ENCODE measurements at regions not wholly inside any gene's neighbourhood (a gene's known extent, or its start where the extent isn't known, plus 50 kb on each side); places are given as distances from the start of the nearest gene placed in this dataset.
A peak's percentile ranks its signal among the peaks of the same experiment; 100 is the strongest.
"Not testable (repeated sequence)": the region's sequence is repeated elsewhere in the genome, so short reads cannot be mapped to it uniquely, and the experiment has no call there.

DNA sequence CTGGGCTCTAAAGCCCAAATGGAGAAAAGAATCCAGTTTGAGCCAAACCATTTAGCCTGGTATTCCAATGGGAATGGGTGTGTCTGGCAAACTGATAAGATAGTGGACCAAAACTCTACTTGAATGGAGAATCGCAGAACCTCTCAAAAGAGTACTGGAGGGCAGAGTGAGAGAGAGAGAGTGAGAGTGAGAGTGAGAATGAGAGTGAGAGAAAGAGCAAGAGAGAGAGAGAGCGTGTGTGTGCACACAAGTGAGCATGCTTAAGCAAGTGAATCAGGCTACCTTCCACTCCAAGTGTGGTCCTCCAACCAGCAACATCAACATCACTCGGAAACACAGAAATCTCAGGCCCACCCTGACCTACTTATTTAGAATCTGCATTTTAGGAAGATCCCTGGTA, 58.8 kb downstream of the UQCRFS1 start:
- no peak for DNase-seq

DNA sequence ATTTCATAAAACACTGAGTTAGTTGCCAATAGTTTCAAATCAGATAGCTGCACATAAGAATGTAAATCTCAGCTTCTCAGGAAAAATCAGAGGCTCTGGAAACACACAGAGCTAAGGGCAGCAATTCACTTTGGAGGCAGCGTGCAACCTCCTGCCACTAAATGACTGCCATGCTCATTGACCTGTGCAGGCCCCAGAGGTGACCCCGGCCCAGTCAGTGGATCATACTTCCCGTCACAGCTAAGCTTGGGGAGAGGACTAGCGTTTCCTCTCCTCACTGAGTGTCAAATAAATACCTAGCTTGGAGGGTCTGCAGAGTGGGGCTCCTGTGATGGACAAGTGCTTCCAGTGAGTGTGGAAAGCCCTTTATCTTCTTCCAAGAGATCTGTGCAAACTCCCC, 67.2 kb downstream of the UQCRFS1 start:
- no peak for DNase-seq

DNA sequence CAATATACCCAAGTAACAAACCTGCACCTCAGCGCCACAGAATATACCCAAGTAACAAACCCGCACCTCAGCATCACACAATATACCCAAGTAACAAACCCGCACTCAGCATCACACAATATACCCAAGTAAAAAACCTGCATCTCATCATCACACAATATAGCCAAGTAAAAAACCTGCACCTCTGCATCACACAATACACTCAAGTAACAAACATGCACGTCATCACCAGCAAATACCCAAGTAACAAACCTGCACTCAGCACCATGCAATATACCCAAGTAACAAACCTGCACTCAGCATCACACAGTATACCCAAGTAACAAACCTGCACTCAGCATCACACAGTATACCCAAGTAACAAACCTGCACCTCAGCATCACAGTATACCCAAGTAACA, 69.8 kb downstream of the UQCRFS1 start:
- DNase-seq: no peak

DNA sequence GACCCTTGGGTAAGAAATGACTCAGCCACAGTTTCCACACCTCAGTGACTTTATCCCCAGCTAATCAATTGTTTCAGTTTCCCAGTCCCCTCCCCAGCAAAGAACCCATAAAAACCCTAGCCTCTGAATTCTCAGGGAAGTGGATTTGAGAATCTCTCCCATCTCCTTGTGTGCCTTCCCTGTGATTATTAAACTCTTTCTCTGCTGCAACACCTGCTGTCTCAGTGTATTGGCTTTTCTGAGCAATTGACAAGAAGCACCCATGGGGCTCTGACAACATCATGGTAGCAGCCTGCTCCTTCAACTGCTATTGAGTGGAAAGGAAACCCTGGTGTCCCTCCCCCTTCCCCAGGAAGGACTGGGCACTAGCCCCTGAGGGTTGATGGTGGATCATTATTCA, 73.7 kb downstream of the UQCRFS1 start:
- DNase-seq: no peak

DNA sequence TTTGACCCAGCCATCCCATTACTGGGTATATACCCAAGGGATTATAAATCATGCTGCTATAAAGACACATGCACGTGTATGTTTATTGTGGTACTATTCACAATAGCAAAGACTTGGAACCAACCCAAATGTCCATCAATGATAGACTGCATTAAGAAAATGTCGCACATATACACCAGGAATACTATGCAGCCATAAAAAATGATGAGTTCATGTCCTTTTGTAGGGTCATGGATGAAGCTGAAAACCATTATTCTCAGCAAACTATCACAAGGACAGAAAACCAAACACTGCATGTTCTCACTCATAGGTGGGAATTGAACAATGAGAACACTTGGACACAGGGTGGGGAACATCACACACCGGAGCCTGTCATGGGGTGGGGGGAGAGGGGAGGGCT, 74.7 kb downstream of the UQCRFS1 start:
- DNase-seq: not testable (repeated sequence)

DNA sequence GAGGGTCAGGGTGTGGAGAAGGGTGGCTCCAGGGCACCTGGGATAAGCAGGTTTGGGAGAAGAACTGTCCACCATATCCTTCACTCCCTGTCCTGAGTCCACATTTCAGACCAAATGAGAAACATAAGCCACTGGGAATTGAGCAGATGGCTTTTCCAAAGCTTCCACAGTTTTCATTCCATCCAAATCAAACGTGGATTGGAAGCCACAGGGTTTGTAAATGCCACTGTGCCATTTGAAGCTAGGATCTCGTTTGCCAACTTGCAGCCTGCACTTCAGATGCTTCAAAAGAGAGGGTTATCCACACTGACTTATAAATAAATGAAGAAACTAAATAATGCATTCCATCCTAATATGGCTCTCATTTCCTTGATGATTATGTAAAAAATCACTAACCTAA, 81.5 kb downstream of the UQCRFS1 start:
- DNase-seq: no peak

DNA sequence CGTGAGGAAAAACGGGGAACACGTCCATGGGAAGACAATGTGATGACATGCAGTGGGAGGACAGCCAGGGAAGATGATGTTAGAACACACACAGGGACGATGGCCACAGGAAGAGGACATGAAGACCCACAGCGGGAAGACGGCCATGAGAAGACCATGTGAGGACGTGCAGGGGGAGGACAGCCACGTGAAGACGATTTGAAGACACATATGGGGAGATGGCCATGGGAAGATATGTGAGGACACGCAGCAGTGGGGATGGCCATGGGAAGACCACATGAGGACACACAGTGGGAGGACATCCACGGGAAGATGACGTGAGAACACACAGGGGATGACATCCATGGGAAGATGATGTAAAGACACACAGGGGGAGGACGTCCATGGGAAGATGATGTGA, 83.8 kb downstream of the UQCRFS1 start:
- no peak for DNase-seq

DNA sequence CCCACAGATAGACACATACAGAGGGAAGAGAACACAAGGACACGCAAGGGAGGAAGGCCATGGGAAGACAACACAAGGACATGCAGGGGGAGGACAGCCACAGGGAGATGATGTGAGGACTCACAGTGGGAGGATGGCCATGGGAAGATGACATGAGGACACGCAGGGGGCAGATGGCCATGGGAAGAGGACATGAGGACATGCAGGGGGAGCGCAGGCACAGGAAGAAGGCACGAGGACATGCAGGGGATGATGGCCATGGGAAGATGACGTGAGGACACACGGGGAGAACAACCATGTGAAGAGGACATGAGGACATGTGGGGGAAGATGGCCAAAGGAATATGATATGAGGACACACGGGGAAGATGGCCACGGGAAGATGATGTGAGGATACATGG, 84.7 kb downstream of the UQCRFS1 start:
- DNase-seq: no peak

DNA sequence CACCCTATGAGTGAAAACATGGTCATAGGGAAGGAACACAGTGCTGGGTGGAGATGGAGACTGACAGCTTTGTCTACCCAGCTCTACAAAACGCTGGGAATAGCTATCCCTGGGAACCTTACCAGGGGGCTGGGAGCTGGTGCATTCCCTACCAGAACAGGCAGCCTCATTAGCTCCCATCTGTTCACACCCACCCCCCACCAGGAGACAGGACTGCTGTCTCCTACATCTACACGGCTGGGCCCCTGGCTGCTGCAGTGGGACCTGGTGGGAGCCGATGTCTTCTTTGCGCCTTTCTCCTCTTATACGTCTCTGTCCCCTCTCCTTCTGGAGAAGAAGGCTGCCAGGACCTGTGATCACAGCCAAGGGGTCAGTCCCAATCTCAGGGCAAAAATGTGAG, 90.8 kb downstream of the UQCRFS1 start:
- no peak for DNase-seq

DNA sequence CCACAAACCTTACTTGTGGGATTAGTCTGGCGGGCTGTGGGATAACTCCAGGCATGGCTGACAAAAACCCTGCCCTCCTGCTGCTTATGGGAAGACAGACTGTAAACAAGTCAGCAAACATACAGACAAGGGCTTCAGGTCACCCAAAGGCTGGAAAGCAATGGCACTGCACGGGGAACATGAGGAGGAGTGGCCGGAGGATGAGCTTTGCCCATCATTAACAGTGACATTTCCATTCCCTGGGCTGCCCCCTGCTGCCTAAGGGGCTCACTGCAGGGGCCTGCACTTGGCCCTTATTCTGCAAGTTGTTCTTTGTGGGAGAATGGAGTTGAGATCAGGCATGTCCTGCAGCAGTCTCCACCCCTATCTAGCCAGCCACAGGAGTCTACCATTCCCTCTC, 91.3 kb downstream of the UQCRFS1 start:
- DNase-seq: no peak

DNA sequence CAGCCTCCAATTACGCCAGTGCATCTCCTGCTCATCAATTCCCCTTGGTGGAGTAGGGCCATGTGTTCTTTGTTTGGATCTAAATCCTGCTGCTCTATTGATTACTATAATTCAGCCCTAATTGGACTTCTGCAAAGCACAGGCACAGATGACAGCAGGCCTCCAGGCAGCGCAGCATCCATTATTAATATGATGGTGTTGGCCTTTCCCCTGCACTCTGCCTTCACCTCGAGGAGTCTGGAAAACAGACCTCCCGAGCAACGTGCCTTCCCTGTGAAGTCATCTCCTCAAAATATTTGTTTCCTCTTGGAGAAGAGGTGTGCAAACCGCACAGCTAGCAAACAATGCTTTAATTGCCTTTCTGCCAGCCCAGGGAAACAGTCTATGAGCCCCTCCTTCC, 92.5 kb downstream of the UQCRFS1 start:
- no peak for DNase-seq

DNA sequence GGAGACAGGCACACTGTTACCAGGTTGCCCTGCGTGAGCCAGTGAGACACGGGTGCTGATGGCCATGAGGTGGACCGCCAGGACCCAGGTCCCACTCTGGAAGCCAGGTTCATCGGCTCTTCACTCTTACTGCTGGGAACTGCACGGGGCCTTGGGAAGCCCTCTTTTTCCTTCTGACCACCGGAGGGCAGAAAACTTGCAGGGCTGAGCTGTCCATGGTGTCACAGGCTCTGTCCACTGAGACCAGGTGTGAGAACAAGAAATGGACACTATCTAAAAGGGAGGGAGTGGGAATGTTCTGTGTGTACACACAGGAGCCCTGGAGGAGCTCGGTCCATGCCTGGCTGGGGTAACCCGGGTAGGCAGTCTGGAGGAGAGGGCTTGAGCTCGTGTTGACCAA, 93.4 kb downstream of the UQCRFS1 start:
- no peak for DNase-seq

DNA sequence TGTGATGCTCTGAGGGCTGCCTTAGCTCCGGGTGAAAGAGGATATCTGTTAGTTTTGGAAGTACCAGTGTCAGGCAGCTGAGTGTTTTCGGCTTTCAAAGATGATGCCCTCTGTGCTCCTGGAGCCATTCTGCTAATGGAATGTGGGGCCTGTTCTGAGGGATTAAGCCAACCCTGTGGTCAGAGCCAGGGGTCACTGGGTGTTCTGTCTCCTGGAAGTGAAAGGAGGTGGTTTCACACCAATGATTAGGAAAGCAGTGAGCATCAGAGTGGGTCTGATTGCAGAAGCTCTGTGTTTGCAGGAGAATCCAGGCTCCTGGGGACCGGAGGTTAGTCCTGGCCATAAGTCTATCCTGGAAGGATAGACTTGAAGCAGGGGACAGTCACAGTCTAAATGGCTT, 94.6 kb downstream of the UQCRFS1 start:
- DNase-seq: no peak

DNA sequence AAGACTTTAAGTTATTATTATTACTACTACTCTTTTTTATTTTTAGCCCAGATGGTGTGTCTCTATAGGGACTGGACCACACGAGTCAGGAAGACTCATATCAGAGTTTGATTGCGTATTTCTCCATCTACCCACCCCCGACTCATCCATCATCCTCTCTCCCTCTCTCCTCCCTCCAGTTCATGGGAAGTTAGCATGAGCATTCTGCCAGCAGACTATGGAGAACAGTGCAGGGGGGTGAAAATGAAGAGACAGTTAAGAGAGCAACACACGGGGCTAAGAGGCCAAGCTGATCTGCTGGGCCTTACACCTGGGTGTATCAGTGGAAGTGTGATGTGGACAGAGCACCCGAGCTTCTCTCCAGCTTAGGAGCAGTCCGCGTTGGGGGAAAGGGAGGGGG, 95.0 kb downstream of the UQCRFS1 start:
- no peak for DNase-seq

DNA sequence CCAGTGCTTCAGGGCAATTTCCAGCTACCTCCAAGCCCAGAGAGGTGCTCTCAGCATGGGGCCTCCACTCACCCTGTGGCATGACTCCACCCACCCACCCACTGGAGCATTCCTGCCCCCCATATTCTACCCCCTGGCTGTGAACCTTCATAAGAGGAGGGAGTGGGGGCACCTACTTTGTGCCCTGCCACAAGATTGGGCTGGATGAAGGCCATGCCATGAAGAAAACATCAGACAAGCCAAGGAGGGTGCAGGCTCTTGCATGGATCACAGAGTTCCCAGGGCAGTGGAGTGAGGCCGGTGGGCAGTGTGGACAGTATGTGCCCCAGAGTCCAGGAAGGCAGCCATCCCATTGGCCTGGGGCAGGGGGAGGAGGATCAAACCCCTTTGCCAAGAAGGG, 97.8 kb downstream of the UQCRFS1 start:
- DNase-seq: no peak

DNA sequence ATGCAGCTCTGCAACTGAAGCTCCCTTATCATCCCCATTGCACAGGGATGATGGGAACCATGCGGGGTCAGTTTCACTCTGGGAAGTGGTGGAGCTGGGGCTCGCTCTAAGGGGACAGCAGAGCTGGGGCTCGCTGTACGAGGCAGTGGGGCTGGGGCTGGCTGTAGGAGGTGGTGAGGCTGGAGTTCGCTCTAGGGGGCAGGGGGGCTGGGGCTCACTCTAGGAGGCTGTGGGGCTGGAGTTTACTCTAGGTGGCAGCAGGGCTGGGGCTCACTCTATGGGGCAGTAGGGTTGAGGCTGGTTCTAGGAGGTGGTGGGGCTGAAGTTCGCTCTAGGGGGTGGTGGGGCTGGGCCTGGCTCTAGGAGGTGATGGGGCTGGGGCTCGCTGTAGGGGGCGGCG, 99.1 kb downstream of the UQCRFS1 start:
- DNase-seq: no peak

DNA sequence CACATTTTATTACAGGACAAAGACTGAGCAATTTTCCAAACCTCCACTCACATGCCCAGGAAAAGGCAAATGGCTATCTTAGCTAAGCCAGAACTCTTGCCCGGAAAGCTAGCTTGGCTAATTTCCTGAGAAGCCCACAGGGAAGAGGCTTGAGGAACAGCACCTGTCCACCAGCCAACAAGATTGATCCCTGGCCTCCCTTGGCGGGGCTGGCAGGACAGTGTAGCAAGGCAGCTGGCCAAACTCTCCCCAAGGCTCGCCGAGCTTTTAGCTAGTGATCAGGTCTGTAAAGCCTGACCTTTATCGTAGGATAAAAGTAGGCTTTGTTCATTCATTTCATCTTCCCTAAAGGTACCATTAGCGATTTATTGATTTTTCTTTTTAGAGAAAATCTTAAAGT, 101.4 kb downstream of the UQCRFS1 start:
- DNase-seq: no peak

DNA sequence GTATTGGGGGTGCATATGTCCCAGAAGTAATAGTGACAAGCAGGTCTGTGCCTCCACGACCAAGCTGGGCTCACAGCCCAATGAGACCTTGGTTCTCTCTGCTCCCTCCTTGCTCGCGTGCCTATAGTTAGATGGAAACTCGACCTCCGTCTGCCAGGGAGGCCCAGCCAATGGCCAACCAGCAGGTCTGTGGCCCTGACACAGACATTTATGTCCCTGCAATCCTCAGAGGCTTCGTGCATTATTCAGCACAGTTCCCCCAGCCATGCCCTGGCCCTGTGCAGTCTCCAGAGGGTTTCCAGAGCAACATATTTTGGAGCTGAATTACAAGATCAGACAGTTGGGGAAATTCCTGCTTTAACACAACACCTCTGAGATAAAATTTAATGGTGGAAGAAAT, 105.1 kb downstream of the UQCRFS1 start:
- no peak for DNase-seq

DNA sequence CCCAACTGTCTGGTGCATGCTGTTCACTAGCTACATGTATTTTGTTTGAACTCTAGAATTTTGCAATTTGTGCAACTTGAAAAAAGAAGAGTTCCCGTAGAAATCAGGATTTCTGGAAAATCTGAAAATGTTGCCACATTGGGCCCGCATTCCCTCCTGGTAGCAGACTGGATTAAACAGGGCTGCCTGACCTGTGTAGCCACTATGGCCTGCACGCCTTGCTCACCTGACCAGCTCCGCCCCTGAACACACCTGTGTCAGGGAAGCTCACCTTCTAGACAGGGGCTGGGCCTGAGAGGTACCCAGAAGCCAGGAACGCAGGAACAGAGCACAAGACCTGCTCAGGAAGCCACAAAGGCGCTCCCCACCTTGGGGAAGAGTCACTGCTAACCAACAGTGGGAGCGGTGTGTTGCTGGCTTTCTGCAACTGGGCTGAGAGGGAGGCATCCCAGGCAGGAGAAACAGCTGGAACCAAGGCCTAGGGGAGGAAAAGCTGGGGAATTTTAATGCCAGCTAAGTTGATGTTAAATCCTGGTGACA, 106.5 kb downstream of the UQCRFS1 start:
- no peak for DNase-seq

DNA sequence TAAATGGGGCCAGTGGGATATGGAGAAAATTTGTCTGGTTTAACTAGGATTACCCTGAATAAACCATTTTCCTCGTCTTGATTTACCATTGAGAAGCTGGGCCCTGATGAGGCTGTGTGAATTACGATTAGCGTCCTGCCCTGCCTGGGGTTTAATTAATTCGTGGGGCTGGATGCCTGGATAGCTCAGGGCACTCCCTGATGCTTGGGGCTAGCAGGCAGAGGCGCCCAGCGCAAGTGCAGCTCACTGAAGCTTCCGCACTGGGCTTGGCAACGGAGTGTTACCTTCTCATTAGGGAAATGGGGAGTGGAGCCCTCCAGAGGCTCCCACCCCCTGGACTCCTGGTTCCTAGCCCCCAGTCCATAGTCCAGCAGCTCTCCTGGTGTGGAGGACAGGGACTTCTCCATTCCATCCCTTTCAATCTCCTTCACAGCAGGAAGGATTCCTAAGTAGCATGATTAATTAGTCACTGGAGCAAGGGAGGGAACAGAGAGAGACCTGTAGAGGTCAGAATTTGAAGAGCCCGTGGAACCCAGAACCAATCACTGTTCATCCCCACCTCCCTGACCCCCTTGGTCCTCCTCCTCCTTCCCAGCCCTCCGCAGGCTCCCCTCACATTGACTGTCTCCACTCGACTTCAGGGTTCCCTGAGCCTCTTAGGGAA, 107.2 kb downstream of the UQCRFS1 start:
- no peak for DNase-seq

DNA sequence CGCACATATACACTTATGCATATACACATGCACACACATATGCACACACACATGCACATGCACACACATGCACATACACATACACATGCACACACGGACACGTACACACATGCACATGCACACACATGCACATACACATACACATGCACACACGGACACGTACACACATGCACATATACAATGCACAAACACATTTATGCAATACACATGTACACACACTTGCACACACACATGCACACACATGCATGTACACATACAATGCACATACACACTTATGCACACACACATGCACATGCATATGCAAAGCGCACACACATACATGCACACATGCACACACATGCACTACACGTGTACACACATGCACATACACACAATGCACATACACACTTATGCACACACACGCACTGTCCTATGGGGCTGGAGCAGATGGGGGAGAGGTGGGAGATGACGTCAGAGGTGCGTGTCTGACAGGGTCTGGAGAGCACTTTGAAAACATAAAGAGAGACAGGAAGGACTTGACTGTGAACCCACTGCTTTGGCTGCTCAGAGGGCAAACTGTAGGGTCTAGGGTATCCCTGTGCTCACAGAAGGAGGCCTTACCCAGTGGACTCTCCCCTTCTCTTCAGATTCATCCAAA, 108.2 kb downstream of the UQCRFS1 start:
- DNase-seq: no peak

DNA sequence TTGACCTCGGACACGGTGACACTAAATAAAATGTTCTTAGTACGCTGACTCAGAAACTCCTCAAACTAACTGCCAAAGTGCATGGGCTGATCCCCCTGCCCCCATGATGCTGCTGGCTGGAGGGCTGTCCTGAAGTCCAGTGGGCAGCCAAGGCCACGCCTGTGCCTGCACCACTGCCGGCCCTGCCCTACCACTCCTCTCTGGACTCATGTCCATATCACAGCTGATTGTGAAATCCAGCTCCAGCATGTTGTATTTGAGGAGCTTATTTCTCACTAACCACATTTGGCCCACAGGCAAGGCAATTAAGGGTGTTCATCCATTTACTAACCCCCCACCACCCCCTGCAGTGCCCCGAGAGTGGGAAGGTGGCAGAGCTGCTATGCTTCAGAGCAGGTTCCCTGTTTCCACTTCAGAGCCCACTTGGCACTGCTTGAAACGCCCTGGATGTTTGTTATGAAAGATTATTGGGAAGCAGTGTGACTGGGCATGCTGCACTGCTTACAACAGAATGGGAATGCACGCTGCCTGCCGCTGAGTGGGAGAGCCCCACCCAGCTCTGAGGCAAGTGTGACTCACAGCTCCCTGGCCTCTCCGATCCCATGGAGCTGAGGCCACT, 114.0 kb downstream of the UQCRFS1 start:
- DNase-seq: peak; percentile 59

DNA sequence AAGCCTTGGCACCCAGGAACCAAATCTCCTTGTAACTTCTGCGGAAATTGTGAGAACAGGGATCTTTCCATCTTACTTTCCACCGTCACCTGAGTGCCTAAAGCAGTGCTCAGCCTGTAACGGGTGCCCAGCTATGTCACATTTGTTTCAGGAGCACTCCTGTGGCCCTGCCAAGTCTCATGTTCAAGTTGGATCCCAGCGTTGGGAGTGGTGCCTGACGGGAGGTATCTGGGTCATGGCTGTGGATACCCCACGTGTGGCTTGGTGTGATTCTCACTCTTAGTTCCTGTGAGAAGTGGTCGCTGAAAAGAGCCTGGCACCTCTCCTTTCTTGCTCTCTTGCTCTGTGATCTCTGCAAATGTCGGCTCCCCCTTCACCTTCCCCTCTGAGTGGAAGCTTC, 114.9 kb downstream of the UQCRFS1 start:
- no peak for DNase-seq

DNA sequence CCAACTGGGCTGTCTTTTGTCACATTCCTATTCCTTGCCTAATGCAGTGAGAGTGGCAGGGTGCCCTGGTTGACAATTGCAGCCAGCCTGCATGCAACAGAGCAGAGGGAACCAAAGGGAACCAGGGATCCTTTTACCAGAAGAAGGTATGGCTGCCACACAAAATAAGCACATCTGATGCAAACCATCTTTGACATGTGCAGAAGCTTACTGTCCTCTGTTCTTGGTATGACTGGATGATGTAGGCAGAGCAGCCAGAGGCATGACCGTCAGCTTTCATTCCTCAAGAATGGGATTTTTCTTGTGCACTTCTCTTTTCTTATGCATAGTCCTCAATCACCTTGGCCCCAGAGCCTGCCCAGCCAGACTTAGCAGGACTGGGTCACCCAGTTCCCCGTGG, 116.1 kb downstream of the UQCRFS1 start:
- DNase-seq: no peak

DNA sequence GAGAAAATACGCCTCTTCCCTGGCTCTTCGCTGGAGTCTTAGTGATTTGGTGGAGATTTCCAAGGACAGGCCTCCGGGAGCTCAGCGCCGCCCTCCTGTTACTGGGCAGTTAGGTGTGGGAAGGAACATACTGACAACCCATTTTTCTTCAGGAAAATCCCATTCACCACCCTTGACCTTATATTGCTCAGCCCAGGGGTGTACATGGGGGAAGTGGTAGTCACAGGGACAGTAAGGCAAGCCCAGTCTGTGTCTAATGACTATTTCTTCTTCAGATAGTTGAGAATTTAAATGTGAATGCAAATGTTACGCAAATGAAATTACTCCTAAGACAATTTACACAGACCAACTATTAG, 119.4 kb downstream of the UQCRFS1 start:
- no peak for DNase-seq

Measured in fibroblast of skin of right quadriceps (primary cell).